Transverse colon (tissue), 4 donors: ENCODE measurements at regions not wholly inside any gene's neighbourhood (a gene's known extent, or its start where the extent isn't known, plus 50 kb on each side); places are given as distances from the start of the nearest gene placed in this dataset.

Experiments
- EP300 ChIP-seq: sonication (generic); formaldehyde crosslinking; IDR thresholded peaks from one replicate; pipeline ENCODE4 v1.6.1; 2017; ENCODE audit warnings: antibody characterized with exemption, low read depth
- POLR2A ChIP-seq: fragments of 450-650 bp; IDR thresholded peaks from one replicate; pipeline ENCODE4 v1.6.1; 2016; ENCODE audit warnings: antibody characterized with exemption, mild to moderate bottlenecking, moderate library complexity
- POLR2AphosphoS5 ChIP-seq, 3 donors: sonication (generic); formaldehyde crosslinking; IDR thresholded peaks; one replicate each; pipeline ENCODE4 v1.6.1; 2016; ENCODE audit warnings: antibody characterized with exemption in 3 of 3
- TF ChIP-seq, protein P1 (sequence below), 5 experiments: fragments of 200-600 bp in 3 of 5; fragments of 450-650 bp in 2 of 5; sonication (generic) in 3 of 5; IDR thresholded peaks; 1 replicate in 2 of 5; 2 replicates in 3 of 5; pipeline ENCODE4 v1.5.1; 2016 to 2017; ENCODE audit warnings: antibody characterized with exemption in 5 of 5, inconsistent platforms in 3 of 5, mild to moderate bottlenecking in 2 of 5, moderate library complexity in 1 of 5

DNA sequence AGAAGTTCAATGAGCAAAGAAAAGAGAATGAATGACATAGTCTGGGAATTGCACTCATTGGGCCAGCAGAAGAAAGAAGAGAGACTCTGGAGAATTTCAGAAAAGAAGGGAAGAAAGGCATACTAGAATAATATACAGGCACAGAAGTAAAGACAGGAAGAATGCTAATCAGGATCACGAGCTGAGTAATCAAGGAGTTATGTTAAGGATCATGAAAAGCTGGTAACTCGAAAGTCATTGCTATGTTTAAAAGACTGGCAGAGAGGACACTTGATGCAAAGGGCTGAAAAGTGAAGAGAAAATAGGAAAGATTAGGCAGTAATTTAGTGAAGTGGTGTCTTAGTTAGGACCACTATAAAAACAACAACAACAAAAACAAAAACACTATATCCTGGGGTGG, 284.1 kb downstream of the ZBBX start:
- TF ChIP-seq, protein P1, sequence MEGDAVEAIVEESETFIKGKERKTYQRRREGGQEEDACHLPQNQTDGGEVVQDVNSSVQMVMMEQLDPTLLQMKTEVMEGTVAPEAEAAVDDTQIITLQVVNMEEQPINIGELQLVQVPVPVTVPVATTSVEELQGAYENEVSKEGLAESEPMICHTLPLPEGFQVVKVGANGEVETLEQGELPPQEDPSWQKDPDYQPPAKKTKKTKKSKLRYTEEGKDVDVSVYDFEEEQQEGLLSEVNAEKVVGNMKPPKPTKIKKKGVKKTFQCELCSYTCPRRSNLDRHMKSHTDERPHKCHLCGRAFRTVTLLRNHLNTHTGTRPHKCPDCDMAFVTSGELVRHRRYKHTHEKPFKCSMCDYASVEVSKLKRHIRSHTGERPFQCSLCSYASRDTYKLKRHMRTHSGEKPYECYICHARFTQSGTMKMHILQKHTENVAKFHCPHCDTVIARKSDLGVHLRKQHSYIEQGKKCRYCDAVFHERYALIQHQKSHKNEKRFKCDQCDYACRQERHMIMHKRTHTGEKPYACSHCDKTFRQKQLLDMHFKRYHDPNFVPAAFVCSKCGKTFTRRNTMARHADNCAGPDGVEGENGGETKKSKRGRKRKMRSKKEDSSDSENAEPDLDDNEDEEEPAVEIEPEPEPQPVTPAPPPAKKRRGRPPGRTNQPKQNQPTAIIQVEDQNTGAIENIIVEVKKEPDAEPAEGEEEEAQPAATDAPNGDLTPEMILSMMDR (IDR thresholded peaks at IDR 0.05) = no peak
- TF ChIP-seq POLR2A (no peak), EP300 (no peak), POLR2AphosphoS5 (IDR thresholded peaks at IDR 0.05) (no peak)
